HG02610 (cell line): ENCODE measurements at regions not wholly inside any gene's neighbourhood (a gene's known extent, or its start where the extent isn't known, plus 50 kb on each side); places are given as distances from the start of the nearest gene placed in this dataset.
"Not testable (repeated sequence)": the region's sequence is repeated elsewhere in the genome, so short reads cannot be mapped to it uniquely, and the experiment has no call there.

Source experiments
- ATAC-seq: cut with Tn5 transposase; IDR thresholded peaks from one replicate; pipeline ENCODE4 v1.9.1; 2021; ENCODE audit warnings: mild to moderate bottlenecking, moderate library complexity; ENCODE audit not compliant: unreplicated experiment

- no peak for ATAC-seq
Measured at GRCh38 chr2:35220461-35220860, 1135.1 kb upstream of the CRIM1 start.

- ATAC-seq = no peak
Measured at GRCh38 chr2:35204881-35205280, 1150.7 kb upstream of the CRIM1 start.

DNA sequence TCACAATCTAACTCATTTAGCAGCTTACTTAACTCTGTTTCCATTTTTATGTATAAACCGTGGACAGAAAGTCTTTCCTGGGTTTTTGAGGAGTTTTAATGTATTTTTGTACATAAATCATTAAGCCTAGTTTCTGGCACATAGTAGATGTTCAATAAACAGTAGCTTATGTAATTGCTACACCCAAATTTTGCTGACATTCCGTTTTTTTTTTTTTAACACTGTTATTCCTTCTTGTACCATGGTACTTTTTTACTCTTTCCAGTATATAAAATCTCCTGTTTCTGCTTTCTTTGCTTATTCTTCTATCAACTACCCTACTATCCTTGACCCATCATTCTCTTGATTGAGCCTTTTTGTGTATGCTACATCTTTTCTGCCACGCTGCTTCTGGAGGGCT lies 1151.3 kb upstream of the CRIM1 start:
- no peak for ATAC-seq

- no peak for ATAC-seq
Measured at GRCh38 chr2:35199298-35199697, 1156.3 kb upstream of the CRIM1 start.

DNA sequence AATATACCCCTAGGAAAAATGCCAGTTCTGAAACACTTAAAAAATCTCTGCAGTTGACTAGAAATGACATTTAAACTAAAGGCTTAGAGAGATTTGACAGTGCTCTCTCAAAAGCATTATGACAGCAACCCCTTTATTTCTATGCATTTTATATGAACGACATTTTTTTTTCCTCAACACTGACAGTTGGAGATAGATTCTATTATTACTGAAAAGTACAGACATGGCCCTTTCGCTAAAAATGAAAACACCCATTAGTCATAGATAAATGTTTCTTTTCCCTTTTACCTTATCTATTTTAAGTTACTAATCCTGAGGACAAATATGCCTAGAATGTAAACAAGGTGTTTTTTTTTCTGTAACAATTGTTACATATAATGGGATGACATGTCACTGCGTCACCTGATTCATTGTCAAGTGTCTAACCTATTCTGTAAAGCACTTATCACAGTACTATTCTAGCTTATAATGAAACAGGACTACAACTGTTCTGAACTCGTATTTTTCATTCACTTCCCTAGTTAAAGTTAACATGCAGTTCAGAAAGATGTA lies 1169.6 kb upstream of the CRIM1 start:
- no peak for ATAC-seq

DNA sequence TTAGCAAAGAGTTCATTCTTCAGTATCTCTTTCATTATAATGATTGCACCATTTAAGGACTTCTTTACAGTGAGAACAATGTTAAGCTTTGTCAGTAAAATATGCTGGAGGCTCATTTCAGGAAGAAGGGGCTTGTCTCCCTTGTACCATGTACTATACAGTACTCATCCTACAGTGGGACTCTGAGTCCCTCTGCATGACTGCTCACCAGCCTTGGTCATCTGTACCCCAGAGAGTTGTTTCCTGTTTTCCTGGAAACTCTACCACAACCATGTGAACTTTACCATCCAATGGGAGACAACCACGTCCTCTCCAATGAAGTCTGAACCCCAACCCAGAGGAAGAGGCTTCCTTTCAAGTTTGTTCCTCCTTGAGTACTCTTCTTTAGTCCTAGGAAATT lies 1171.1 kb upstream of the CRIM1 start:
- ATAC-seq = no peak

DNA sequence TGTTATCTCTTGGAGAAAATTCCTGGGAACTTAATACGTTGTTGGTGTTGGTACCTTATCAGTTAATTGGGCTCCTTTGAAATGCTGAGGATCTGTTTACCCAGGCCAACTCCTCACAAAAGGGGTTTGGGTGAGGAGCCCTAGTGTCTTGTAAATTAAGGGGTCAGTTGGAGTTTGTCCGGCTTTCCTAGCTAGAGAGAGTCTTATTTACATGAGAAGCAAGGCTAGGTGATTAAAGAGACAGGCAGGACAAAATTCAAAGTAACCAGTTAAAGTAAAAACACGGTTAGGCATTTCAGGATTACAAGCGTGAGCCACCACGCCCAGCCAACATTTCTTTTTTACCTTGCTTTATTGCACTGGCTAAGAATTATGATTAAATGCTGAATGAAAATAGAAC lies 1178.9 kb upstream of the CRIM1 start:
- ATAC-seq = not testable (repeated sequence)

GRCh38 chr2:35174845-35175244 lies 1180.7 kb upstream of the CRIM1 start:
- no peak for ATAC-seq

DNA sequence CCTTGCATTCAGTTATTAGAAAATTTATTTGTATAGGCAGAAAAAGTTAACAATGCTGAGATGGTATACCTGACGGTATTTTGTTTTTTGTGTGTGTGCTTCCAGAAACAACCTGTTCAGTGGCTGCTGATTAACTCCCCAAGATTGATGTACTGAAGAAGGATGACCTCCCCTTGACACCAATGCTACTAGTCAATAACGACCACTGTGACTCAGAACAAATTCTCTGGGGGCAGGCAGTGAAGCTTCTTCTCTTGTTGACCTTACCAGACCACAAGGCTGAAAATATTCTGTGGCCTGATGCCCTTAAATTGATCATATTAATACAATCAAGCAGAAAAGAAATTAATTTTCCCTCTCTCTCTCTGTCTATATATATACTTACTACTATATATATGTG lies 1182.9 kb upstream of the CRIM1 start:
- no peak for ATAC-seq

GRCh38 chr2:35168351-35168750 lies 1187.2 kb upstream of the CRIM1 start:
- ATAC-seq = no peak

DNA sequence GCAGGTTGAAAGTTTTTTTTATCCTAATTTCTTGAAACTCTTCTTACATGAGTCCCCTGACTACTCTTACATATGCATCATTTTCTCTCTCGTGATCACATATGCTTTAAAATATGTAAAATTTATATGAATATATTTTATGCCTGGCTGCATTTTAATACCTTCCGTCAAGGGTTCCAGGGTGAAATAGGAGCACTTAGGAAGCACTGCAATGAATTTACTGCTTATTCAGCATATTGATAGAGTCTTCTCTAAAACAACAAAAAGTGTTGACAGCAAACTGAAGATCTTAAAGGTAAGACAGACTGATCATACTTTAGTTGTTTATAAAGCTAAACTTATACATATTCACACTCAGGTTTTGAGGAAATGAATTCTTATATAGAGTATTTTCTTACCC lies 1191.6 kb upstream of the CRIM1 start:
- no peak for ATAC-seq

- no peak for ATAC-seq
Measured at GRCh38 chr2:35160871-35161270, 1194.7 kb upstream of the CRIM1 start.

- no peak for ATAC-seq
Measured at GRCh38 chr2:35125871-35126270, 1229.7 kb upstream of the CRIM1 start.

DNA sequence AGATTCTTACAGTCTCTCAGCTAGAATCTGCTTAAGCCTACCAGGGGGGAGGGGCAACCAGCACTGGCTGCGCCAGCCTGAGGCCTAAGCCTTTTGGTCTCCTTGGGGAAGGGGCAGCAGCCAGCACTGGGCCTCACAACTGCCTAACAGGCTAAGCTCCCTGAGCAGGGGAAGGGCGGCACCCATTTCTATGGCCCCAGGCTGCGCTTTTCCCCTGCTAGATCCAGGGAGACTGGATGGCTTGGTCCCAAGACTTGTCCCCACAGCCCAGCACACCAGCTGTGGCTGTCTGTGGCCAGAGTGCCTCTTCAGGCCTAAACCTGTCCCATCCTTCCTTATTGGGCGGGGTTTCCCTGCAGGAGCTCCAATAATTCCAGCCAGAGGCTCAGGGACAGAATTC lies 1230.3 kb upstream of the CRIM1 start:
- ATAC-seq = no peak

DNA sequence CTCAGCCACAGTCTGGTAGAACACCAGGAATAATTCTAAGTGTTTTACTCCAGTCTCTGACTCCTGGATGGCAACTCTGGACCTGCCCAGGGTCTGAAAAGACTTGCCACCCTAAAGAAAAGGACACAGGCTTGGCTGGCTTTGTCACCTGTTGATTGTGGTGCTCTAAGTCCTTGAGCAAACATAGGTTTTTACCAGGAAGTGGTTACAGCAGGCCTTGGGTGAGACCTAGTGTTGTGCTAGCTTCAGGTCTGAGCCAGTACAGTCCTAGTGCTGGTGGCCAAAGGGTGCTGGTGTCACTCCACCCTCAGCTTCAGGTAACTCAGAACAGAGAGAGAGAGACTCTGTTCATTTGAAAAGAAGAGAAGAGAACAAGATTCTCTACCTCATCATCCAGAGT lies 1239.4 kb upstream of the CRIM1 start:
- ATAC-seq = no peak

GRCh38 chr2:35114765-35115164 lies 1240.8 kb upstream of the CRIM1 start:
- no peak for ATAC-seq

DNA sequence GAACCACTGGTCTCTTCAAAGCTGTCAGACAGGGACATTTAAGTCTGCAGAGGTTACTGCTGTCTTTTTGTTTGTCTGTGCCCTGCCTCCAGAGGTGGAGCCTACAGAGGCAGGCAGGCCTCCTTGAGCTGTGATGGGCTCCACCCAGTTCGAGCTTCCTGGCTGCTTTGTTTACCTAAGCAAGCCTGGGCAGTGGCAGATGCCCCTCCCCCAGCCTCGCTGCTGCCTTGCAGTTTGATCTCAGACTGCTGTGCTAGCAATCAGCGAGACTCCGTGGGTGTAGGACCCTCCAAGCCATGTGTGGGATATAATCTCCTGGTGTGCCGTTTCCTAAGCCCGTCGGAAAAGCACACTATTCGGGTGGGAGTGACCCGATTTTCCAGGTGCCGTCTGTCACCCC lies 1243.2 kb upstream of the CRIM1 start:
- ATAC-seq = not testable (repeated sequence)

DNA sequence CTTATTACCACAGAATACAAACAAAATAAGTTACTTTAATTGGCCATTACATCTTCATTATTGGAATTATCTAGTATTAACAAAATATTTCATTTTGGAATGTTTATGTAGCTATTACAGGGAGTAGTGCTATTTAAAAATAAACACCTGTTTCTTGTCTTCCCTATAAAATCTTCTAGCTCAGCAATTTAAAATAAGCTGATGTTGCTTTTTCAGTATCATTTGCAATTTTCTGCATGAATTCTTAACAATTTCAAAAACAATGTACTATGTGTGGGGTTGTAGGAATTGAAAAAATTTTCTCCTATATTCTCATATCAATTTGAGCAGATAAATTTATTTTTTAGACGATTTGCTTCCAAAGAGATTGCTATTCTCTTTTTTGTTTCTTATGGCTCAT lies 1251.3 kb upstream of the CRIM1 start:
- no peak for ATAC-seq

GRCh38 chr2:35099342-35099741 lies 1256.2 kb upstream of the CRIM1 start:
- no peak for ATAC-seq

DNA sequence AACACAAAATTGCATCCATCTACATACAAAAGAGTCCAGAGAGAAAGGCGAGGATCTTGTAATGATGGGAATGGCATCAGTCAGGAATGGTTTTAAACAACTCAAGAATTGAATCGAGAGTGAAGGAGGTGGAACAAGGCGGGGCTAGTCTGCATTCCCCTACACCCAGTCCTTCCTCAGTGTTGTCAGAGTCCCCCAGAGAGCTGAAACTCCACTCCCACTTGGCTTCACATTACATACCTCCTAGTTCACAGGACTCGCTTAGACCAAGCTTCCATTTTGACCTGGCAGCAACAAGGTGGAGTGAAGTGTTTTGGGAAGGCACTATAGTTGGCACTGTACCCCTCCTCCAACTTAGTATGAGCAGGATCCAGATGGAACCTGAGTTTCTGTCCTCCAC lies 1273.5 kb upstream of the CRIM1 start:
- no peak for ATAC-seq

GRCh38 chr2:35081622-35082015 lies 1274.0 kb upstream of the CRIM1 start:
- ATAC-seq = no peak

DNA sequence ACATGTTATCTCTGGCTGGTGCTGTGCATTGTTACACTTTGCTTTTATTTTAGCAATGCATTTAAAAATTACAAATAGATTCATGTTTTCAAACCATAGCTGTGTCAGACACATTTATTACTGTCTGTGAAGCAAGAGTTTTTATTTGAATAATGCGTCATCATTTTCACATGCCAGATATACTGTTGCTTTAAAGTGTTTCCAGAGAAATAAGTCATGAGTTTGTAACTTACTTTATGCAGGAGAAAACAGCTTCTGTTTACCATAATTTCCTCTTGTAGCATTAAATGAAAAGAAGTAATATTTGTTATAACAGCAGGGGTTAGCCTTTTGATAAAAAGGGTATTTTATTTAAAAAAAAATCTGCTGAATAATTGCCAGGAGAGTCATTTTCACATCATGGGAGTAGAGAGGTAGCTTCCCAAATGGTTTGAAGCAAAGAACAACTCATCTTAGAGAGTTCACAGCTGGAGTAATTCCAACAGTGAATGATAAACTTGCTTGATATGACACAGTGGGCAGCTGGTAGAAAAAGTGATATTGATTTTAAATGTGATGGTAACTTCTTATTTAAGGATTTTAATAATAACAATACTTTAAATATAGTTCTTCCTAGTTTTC lies 1274.5 kb upstream of the CRIM1 start:
- ATAC-seq = no peak

- no peak for ATAC-seq
Measured at GRCh38 chr2:35080231-35080910, 1275.2 kb upstream of the CRIM1 start.
